ENCODE measurements at regions not wholly inside any gene's neighbourhood (a gene's known extent, or its start where the extent isn't known, plus 50 kb on each side); places are given as distances from the start of the nearest gene placed in this dataset.
"Not testable (repeated sequence)": the region's sequence is repeated elsewhere in the genome, so short reads cannot be mapped to it uniquely, and the experiment has no call there.

GRCh38 chr3:153797056-153797455 is 324.1 kb upstream of the ARHGEF26 start:
- not testable (repeated sequence) for TF ChIP-seq EZH2 (IDR thresholded peaks at IDR 0.05); POLR2AphosphoS5 (IDR thresholded peaks at IDR 0.05; ENCODE audit: borderline replicate concordance, low read depth, low read length); FOXP2 (optimal IDR thresholded peaks at IDR 0.05; ENCODE audit: control extremely low read depth, extremely low read length, insufficient read depth)

Measured in SK-N-MC (cell line).